ENCODE measurements at regions not wholly inside any gene's neighbourhood (a gene's known extent, or its start where the extent isn't known, plus 50 kb on each side); places are given as distances from the start of the nearest gene placed in this dataset.

- Histone ChIP-seq H3K4me1 (ENCODE audit: insufficient read depth, low read length) (peaks cover 18% of the 10 kb centered on the region), H2AFZ (ENCODE audit: low read depth, low read length) (peak overlapping the region; percentile 58), H3K27me3 (ENCODE audit: insufficient read depth, low read length) (no peaks in the 10 kb centered on the region), H3K9ac (ENCODE audit: low read length) (no peak overlapping the region), H3K4me3 (ENCODE audit: insufficient read depth, low read depth, low read length) (no peak overlapping the region), H4K20me1 (ENCODE audit: insufficient read depth, low read length) (no peaks in the 10 kb centered on the region), H3K79me2 (ENCODE audit: insufficient read depth, low read length) (no peaks in the 10 kb centered on the region), H3K36me3 (ENCODE audit: insufficient read depth, low read length) (no peaks in the 10 kb centered on the region), H3K4me2 (ENCODE audit: low read length) (peak overlapping the region; percentile 31), H3K9me3 (ENCODE audit: insufficient read depth, low read depth, low read length) (no peaks in the 10 kb centered on the region), H3K27ac (ENCODE audit: low read depth, low read length) (peak overlapping the region; percentile 62)
- H3K36me3 Mint-ChIP-seq (ENCODE audit: low read depth, unreplicated experiment), result no peaks in the 10 kb centered on the region
- DNase-seq (ENCODE audit: low read depth), result peak; percentile 91
- no peaks in the 10 kb centered on the region for H3K9me3 Mint-ChIP-seq (ENCODE audit: unreplicated experiment)
- no peak overlapping the region for H3K4me3 Mint-ChIP-seq (ENCODE audit: unreplicated experiment)
- TF ChIP-seq EZH2 (IDR thresholded peaks at IDR 0.05; ENCODE audit: insufficient read depth, low read length), result no peak
- TF ChIP-seq, protein P1, sequence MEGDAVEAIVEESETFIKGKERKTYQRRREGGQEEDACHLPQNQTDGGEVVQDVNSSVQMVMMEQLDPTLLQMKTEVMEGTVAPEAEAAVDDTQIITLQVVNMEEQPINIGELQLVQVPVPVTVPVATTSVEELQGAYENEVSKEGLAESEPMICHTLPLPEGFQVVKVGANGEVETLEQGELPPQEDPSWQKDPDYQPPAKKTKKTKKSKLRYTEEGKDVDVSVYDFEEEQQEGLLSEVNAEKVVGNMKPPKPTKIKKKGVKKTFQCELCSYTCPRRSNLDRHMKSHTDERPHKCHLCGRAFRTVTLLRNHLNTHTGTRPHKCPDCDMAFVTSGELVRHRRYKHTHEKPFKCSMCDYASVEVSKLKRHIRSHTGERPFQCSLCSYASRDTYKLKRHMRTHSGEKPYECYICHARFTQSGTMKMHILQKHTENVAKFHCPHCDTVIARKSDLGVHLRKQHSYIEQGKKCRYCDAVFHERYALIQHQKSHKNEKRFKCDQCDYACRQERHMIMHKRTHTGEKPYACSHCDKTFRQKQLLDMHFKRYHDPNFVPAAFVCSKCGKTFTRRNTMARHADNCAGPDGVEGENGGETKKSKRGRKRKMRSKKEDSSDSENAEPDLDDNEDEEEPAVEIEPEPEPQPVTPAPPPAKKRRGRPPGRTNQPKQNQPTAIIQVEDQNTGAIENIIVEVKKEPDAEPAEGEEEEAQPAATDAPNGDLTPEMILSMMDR (IDR thresholded peaks at IDR 0.05; ENCODE audit: insufficient read depth, low read depth, low read length), result no peak
- no peaks in the 10 kb centered on the region for H3K27me3 Mint-ChIP-seq (ENCODE audit: low read depth, unreplicated experiment)
- H3K27ac Mint-ChIP-seq (ENCODE audit: unreplicated experiment), result peak overlapping the region; percentile 89
- peak; percentile 96 for FAIRE-seq
- H3K4me1 Mint-ChIP-seq (ENCODE audit: low read depth, unreplicated experiment), result peaks cover 19% of the 10 kb centered on the region
Observed at GRCh38 chr6:138722425-138723371, 50.9 kb upstream of the CCDC28A start.
